SU-DHL-6 (cell line): ENCODE measurements at regions not wholly inside any gene's neighbourhood (a gene's known extent, or its start where the extent isn't known, plus 50 kb on each side); places are given as distances from the start of the nearest gene placed in this dataset.

ENCODE experiments used
- H2AFZ ChIP-seq: fragments of 200-600 bp; sonication (generic); 2 replicates; pipeline ENCODE4 v1.6.1; 2014; ENCODE audit warnings: low read depth, mild to moderate bottlenecking, moderate library complexity, mixed read lengths, antibody characterized with exemption, low read length; ENCODE audit not compliant: severe bottlenecking
- H3F3A ChIP-seq: fragments of 200-600 bp; shearing (Covaris generic); 2 replicates; pipeline ENCODE4 v1.6.0; 2016; ENCODE audit warnings: antibody characterized with exemption, mild to moderate bottlenecking; ENCODE audit not compliant: insufficient read depth
- H3K27ac ChIP-seq: fragments of 200-600 bp; sonication (generic); 2 replicates; pipeline ENCODE4 v1.5.1; 2016; ENCODE audit warnings: low read depth, mild to moderate bottlenecking, low read length, moderate library complexity, mixed read lengths
- H3K27me3 ChIP-seq: fragments of 200-600 bp; sonication (generic), shearing (Covaris generic); 2 replicates; pipeline ENCODE4 v1.6.0; 2014; ENCODE audit warnings: mild to moderate bottlenecking, low read length
- H3K36me3 ChIP-seq: fragments of 200-600 bp; sonication (generic); 2 replicates; pipeline ENCODE4 v1.6.1; 2014; ENCODE audit warnings: mild to moderate bottlenecking, low read length, mixed read lengths
- H3K4me2 ChIP-seq: fragments of 300-600, 200-600 bp; shearing (Covaris generic), sonication (generic); 2 replicates; pipeline ENCODE4 v1.6.0; 2014; ENCODE audit warnings: low read length, low read depth, mild to moderate bottlenecking; ENCODE audit not compliant: poor library complexity, severe bottlenecking
- H3K4me3 ChIP-seq: fragments of 200-600 bp; sonication (generic); 2 replicates; pipeline ENCODE4 v1.5.1; 2014; ENCODE audit warnings: antibody characterized with exemption, low read length, mild to moderate bottlenecking, mixed read lengths; ENCODE audit not compliant: insufficient read depth, poor library complexity, severe bottlenecking
- H3K79me2 ChIP-seq: fragments of 200-600 bp; sonication (generic); 2 replicates; pipeline ENCODE4 v1.6.1; 2014; ENCODE audit warnings: mild to moderate bottlenecking, low read length, moderate library complexity; ENCODE audit not compliant: insufficient read depth
- H3K9ac ChIP-seq: fragments of 200-600 bp; sonication (generic); 2 replicates; pipeline ENCODE4 v1.7.0; 2014; ENCODE audit warnings: mild to moderate bottlenecking, low read length
- H3K9me2 ChIP-seq: fragments of 200-600 bp; sonication (generic); replicated peaks from 2 replicates; pipeline ENCODE4 v1.6.1; 2014; ENCODE audit warnings: low read length; ENCODE audit not compliant: insufficient read depth
- H3K9me3 ChIP-seq: fragments of 200-600 bp; sonication (generic); 2 replicates; pipeline ENCODE4 v1.6.1; 2014; ENCODE audit warnings: low read length, mixed read lengths; ENCODE audit not compliant: insufficient read depth
- H4K20me1 ChIP-seq: fragments of 200-600 bp; sonication (generic); 2 replicates; pipeline ENCODE4 v1.6.1; 2014; ENCODE audit warnings: low read depth, mild to moderate bottlenecking, antibody characterized with exemption, low read length, moderate library complexity, mixed read lengths
- EZH2phosphoT487 ChIP-seq: fragments of 200-600 bp; sonication (generic), shearing (Covaris generic); conservative IDR thresholded peaks from 2 replicates; pipeline ENCODE4 v1.6.1; 2018; ENCODE audit warnings: mild to moderate bottlenecking, antibody characterized with exemption, low read length, moderate library complexity, mixed read lengths
- TF ChIP-seq, protein P1 (sequence below): fragments of 200-600 bp; sonication (generic); IDR thresholded peaks from one replicate; pipeline ENCODE4 v1.5.1; 2017; ENCODE audit warnings: antibody characterized with exemption, mild to moderate bottlenecking, low read length, moderate library complexity; ENCODE audit not compliant: insufficient read depth, poor library complexity, severe bottlenecking

DNA sequence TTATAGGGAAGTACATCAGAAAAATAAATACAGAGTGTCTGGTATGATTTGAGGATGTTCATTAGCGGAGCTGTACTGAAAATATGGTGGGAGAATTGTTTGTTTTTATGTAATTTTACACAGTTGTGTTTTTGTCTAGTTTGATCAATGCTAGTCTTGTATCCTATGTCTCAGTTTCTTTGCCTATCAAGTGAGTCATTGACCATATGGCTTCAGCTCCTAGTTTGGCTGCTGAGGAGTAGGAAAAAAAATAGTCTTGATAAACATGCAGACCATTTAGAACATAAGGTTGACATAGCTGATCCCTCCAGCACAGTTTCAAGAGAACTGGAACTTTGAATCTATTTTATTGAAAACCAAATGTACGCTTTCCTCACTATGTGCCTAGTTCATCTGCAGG is 1292.1 kb upstream of the FLRT2 start:
- Histone ChIP-seq H3K4me3 (no peak overlapping the region), H4K20me1 (no peaks in the 10 kb centered on the region), H3K27me3 (no peaks in the 10 kb centered on the region), H3K9me3 (no peaks in the 10 kb centered on the region), H3K4me2 (no peak overlapping the region), H3K36me3 (no peaks in the 10 kb centered on the region), H3F3A (no peaks in the 10 kb centered on the region), H3K9ac (no peak overlapping the region), H3K27ac (no peak overlapping the region), H3K9me2 (no peaks in the 10 kb centered on the region), H3K79me2 (no peaks in the 10 kb centered on the region), H2AFZ (no peak overlapping the region)
- TF ChIP-seq EZH2phosphoT487, result no peak
- TF ChIP-seq, protein P1, sequence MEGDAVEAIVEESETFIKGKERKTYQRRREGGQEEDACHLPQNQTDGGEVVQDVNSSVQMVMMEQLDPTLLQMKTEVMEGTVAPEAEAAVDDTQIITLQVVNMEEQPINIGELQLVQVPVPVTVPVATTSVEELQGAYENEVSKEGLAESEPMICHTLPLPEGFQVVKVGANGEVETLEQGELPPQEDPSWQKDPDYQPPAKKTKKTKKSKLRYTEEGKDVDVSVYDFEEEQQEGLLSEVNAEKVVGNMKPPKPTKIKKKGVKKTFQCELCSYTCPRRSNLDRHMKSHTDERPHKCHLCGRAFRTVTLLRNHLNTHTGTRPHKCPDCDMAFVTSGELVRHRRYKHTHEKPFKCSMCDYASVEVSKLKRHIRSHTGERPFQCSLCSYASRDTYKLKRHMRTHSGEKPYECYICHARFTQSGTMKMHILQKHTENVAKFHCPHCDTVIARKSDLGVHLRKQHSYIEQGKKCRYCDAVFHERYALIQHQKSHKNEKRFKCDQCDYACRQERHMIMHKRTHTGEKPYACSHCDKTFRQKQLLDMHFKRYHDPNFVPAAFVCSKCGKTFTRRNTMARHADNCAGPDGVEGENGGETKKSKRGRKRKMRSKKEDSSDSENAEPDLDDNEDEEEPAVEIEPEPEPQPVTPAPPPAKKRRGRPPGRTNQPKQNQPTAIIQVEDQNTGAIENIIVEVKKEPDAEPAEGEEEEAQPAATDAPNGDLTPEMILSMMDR, result no peak

DNA sequence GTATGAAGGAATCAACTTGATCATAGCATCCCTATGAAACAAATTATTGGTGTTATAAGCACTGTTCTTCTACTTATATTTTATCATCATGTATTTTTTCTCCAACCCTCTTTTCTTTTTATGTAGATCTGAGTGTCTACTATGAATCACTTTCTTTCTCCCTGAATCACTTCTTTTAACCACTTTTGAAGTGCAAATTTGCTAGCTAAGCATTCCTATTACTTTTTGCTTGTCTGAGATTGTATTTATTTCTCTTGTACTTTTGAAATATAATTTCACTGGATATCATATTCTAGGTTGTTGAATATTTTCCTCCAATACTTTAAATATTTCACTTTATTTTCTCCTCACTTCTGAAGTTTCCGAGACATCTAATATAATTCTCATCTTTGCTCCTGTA is 1282.3 kb upstream of the FLRT2 start:
- no peaks in the 10 kb centered on the region for H3F3A ChIP-seq
- H3K9me3 ChIP-seq, result no peaks in the 10 kb centered on the region
- H3K27me3 ChIP-seq, result no peaks in the 10 kb centered on the region
- H3K4me3 ChIP-seq, result no peak overlapping the region
- H3K9me2 ChIP-seq, result no peaks in the 10 kb centered on the region
- no peaks in the 10 kb centered on the region for H4K20me1 ChIP-seq
- no peak overlapping the region for H3K9ac ChIP-seq
- no peak for TF ChIP-seq EZH2phosphoT487
- TF ChIP-seq, protein P1, result no peak
- H3K36me3 ChIP-seq, result no peaks in the 10 kb centered on the region
- H2AFZ ChIP-seq, result no peak overlapping the region
- H3K27ac ChIP-seq, result no peak overlapping the region
- no peak overlapping the region for H3K4me2 ChIP-seq
- H3K79me2 ChIP-seq, result no peaks in the 10 kb centered on the region

DNA sequence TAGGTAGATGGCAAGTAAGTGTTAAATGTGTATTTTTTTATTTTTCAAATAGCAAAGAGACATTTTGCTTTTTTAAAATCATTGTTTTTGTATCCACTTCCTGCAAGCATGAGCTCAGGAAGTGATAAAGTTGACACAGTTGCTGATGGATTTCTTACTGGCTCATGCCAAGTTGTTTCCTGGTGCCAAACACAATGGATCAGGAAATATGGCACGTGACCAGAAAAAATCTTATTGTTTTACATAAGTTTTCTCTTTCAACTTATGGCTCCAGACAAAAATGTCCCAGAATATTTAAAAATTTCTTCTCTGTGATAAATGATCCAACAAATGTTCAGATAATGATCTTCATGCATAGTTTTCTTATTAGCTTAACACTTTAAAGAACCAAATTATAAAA is 1279.1 kb upstream of the FLRT2 start:
- Histone ChIP-seq H3K4me3 (no peak overlapping the region), H3K27ac (no peak overlapping the region)

More for the DNA sequence above, 1279.1 kb upstream of the FLRT2 start:
- Histone ChIP-seq H3F3A (no peaks in the 10 kb centered on the region), H4K20me1 (no peaks in the 10 kb centered on the region), H3K79me2 (no peaks in the 10 kb centered on the region), H3K9me3 (no peaks in the 10 kb centered on the region), H3K9ac (no peak overlapping the region), H3K36me3 (no peaks in the 10 kb centered on the region), H3K27me3 (no peaks in the 10 kb centered on the region), H3K4me2 (no peak overlapping the region), H3K9me2 (no peaks in the 10 kb centered on the region), H2AFZ (no peak overlapping the region)
- TF ChIP-seq EZH2phosphoT487, result no peak
- TF ChIP-seq, protein P1, result no peak
